Keratinocyte (primary cell): ENCODE measurements at regions not wholly inside any gene's neighbourhood (a gene's known extent, or its start where the extent isn't known, plus 50 kb on each side); places are given as distances from the start of the nearest gene placed in this dataset.
"Not testable (repeated sequence)": the region's sequence is repeated elsewhere in the genome, so short reads cannot be mapped to it uniquely, and the experiment has no call there.

Experiments
- DNase-seq: peaks from one replicate; pipeline ENCODE4 v3.0.0-alpha.2; 2011; ENCODE audit warnings: low read depth, missing footprints, low spot score
- FAIRE-seq: peaks from 2 replicates; lab custom pipeline; 2011; peaks lifted over from hg19 to GRCh38; lab: Jason Lieb, UNC
- H2AFZ ChIP-seq: 2 replicates; pipeline ENCODE4 v1.6.0; 2012; ENCODE audit warnings: low read length, control low read depth, inconsistent platforms; ENCODE audit not compliant: control insufficient read depth
- H3K27ac ChIP-seq: 2 replicates; pipeline ENCODE4 v1.5.1; 2011; ENCODE audit warnings: low read length; ENCODE audit not compliant: control insufficient read depth, insufficient read depth
- H3K27me3 ChIP-seq: 3 replicates; pipeline ENCODE4 v1.6.0; 2011; ENCODE audit warnings: low read length; ENCODE audit not compliant: control insufficient read depth, insufficient read depth; ENCODE audit errors: extremely low read depth
- H3K36me3 ChIP-seq, 2 experiments: 2 replicates in 1 of 2; 3 replicates in 1 of 2; pipeline ENCODE4 v1.5.1; 2011; ENCODE audit warnings: low read length in 2 of 2, mild to moderate bottlenecking in 1 of 2; ENCODE audit not compliant: control insufficient read depth in 2 of 2, insufficient read depth in 2 of 2; ENCODE audit errors: extremely low read depth in 1 of 2
- H3K4me1 ChIP-seq: 3 replicates; pipeline ENCODE4 v1.5.1; 2011; ENCODE audit warnings: low read length; ENCODE audit not compliant: control insufficient read depth, insufficient read depth; ENCODE audit errors: extremely low read depth
- H3K4me2 ChIP-seq: 3 replicates; pipeline ENCODE4 v1.6.0; 2011; ENCODE audit warnings: low read depth, low read length; ENCODE audit not compliant: control insufficient read depth, insufficient read depth; ENCODE audit errors: extremely low read depth
- H3K4me3 ChIP-seq, 3 experiments: fragments of 200-600 bp in 1 of 3; sonication (generic) in 1 of 3; 2 replicates in 2 of 3; 3 replicates in 1 of 3; pipeline ENCODE4 v1.5.1; 2011 to 2016; ENCODE audit warnings: low read length in 3 of 3, mild to moderate bottlenecking in 3 of 3, control low read depth in 2 of 3, inconsistent platforms in 1 of 3, low read depth in 1 of 3, mixed read lengths in 1 of 3, mixed run types in 1 of 3, moderate library complexity in 1 of 3; ENCODE audit not compliant: control insufficient read depth in 2 of 3, insufficient read depth in 2 of 3; ENCODE audit errors: extremely low read depth in 1 of 3
- H3K79me2 ChIP-seq: 2 replicates; pipeline ENCODE4 v1.6.0; 2012; ENCODE audit warnings: low read length; ENCODE audit not compliant: control insufficient read depth, insufficient read depth
- H3K9ac ChIP-seq: 3 replicates; pipeline ENCODE4 v1.6.0; 2011; ENCODE audit warnings: low read length; ENCODE audit not compliant: control insufficient read depth, insufficient read depth; ENCODE audit errors: extremely low read depth
- H3K9me1 ChIP-seq: 3 replicates; pipeline ENCODE4 v1.6.0; 2011; ENCODE audit warnings: low read length; ENCODE audit not compliant: control insufficient read depth, insufficient read depth; ENCODE audit errors: extremely low read depth
- H3K9me3 ChIP-seq: 2 replicates; pipeline ENCODE4 v1.5.1; 2012; ENCODE audit warnings: low read depth, low read length; ENCODE audit not compliant: control insufficient read depth
- H4K20me1 ChIP-seq: 3 replicates; pipeline ENCODE4 v1.6.0; 2011; ENCODE audit warnings: low read length; ENCODE audit not compliant: control insufficient read depth, insufficient read depth; ENCODE audit errors: extremely low read depth
- CTCF ChIP-seq, 3 experiments: IDR thresholded peaks in 1 of 3; conservative IDR thresholded peaks in 1 of 3; optimal IDR thresholded peaks in 1 of 3; 2 replicates in 2 of 3; 3 replicates in 1 of 3; pipeline versions ENCODE3 to v1.5.1; 2011; ENCODE audit warnings: low read length in 3 of 3, mild to moderate bottlenecking in 3 of 3, moderate library complexity in 2 of 3, control low read depth in 1 of 3, inconsistent platforms in 1 of 3; ENCODE audit not compliant: insufficient read depth in 2 of 3; ENCODE audit errors: extremely low read depth in 1 of 3
- EZH2 ChIP-seq: IDR thresholded peaks from one replicate; pipeline ENCODE4 v1.6.1; 2012; ENCODE audit warnings: inconsistent platforms, mild to moderate bottlenecking, low read length, moderate library complexity
- dilution Hi-C: fragments of 300-500 bp; cut with MboI; formaldehyde crosslinking; loops from one replicate; pipeline ENCODE4 v1.7.0; 2020; ENCODE audit warnings: low sequenced_read_pairs; ENCODE audit not compliant: extremely low pct_ligation_motif_present

- TF ChIP-seq CTCF (optimal IDR thresholded peaks at IDR 0.05 in 1 of 3, IDR thresholded peaks at IDR 0.05 in 1 of 3, conservative IDR thresholded peaks at IDR 0.05 in 1 of 3; ENCODE audit: extremely low read depth in 1 of 3, insufficient read depth in 2 of 3, low read length in 3 of 3) (no peak), EZH2 (no peak)
- Histone ChIP-seq H4K20me1 (no peaks in the 10 kb centered on the region), H3K79me2 (no peaks in the 10 kb centered on the region), H3K9me3 (no peaks in the 10 kb centered on the region), H3K27ac (no peak overlapping the region), H3K4me2 (no peak overlapping the region), H3K36me3 (no peaks in the 10 kb centered on the region), H3K9ac (no peak overlapping the region), H3K4me3 (no peak overlapping the region), H2AFZ (no peak overlapping the region), H3K9me1 (no peaks in the 10 kb centered on the region), H3K27me3 (no peaks in the 10 kb centered on the region), H3K4me1 (no peaks in the 10 kb centered on the region)
- dilution Hi-C loops, result no loop called here
- DNase-seq, result no peak
- no peak for FAIRE-seq
These were observed 110.1 kb downstream of the PJA1 start for GRCh38 chrX:69055193-69055592.

GRCh38 chrX:69054497-69054896, 110.8 kb downstream of the PJA1 start:
- H3K9me1 ChIP-seq, H4K20me1 ChIP-seq, DNase-seq, H3K27ac ChIP-seq, H3K4me2 ChIP-seq, H3K4me3 ChIP-seq, H2AFZ ChIP-seq, H3K27me3 ChIP-seq, H3K79me2 ChIP-seq, H3K9me3 ChIP-seq, FAIRE-seq, dilution Hi-C loops, H3K4me1 ChIP-seq, H3K36me3 ChIP-seq, H3K9ac ChIP-seq: not testable (repeated sequence)

- TF ChIP-seq CTCF (optimal IDR thresholded peaks at IDR 0.05 in 1 of 3, IDR thresholded peaks at IDR 0.05 in 1 of 3, conservative IDR thresholded peaks at IDR 0.05 in 1 of 3; ENCODE audit: extremely low read depth in 1 of 3, insufficient read depth in 2 of 3, low read length in 3 of 3) (no peak), EZH2 (no peak)
- Histone ChIP-seq H3K9ac (no peak overlapping the region), H3K9me1 (no peaks in the 10 kb centered on the region), H3K79me2 (no peaks in the 10 kb centered on the region), H3K27ac (no peak overlapping the region), H3K36me3 (no peaks in the 10 kb centered on the region), H4K20me1 (no peaks in the 10 kb centered on the region), H3K4me3 (no peak overlapping the region), H3K27me3 (peaks cover 4% of the 10 kb centered on the region), H3K4me2 (no peak overlapping the region), H2AFZ (no peak overlapping the region), H3K9me3 (no peaks in the 10 kb centered on the region), H3K4me1 (no peaks in the 10 kb centered on the region)
- FAIRE-seq (no peak), DNase-seq (no peak)
- dilution Hi-C loops, result no loop called here
These were observed 113.4 kb downstream of the PJA1 start for GRCh38 chrX:69051901-69052300.
